Calu3 (cell line): ENCODE measurements at regions not wholly inside any gene's neighbourhood (a gene's known extent, or its start where the extent isn't known, plus 50 kb on each side); places are given as distances from the start of the nearest gene placed in this dataset.

Source experiments
- BruUV-seq: library from RNA; stranded (reverse); fragments of 400-500 nt; replicated peaks from 2 replicates; lab custom pipeline; 2021; lab: Mats Ljungman, UMichigan
- CTCF ChIA-PET: fragments of 300-600 bp; sonication (Branson Sonifier 250); formaldehyde crosslinking; loops from one replicate; lab custom pipeline; 2022; ENCODE audit warnings: antibody characterized with exemption; lab: Charles Lee
- DNase-seq: peaks from one replicate; pipeline ENCODE4 v3.0.0; 2022
- H3K27ac Mint-ChIP-seq: one replicate; pipeline ENCODE4 v1.8.0; 2022; ENCODE audit warnings: mixed read lengths; ENCODE audit not compliant: unreplicated experiment
- H3K27me3 Mint-ChIP-seq: one replicate; pipeline ENCODE4 v1.8.0; 2022; ENCODE audit warnings: mixed read lengths; ENCODE audit not compliant: unreplicated experiment
- H3K36me3 Mint-ChIP-seq: one replicate; pipeline ENCODE4 v1.8.0; 2022; ENCODE audit warnings: mild to moderate bottlenecking, moderate library complexity, mixed read lengths; ENCODE audit not compliant: insufficient read depth, unreplicated experiment
- H3K4me1 Mint-ChIP-seq: one replicate; pipeline ENCODE4 v1.8.0; 2022; ENCODE audit warnings: mild to moderate bottlenecking, low read depth, mixed read lengths; ENCODE audit not compliant: unreplicated experiment
- H3K4me3 Mint-ChIP-seq: one replicate; pipeline ENCODE4 v1.8.0; 2022; ENCODE audit warnings: mild to moderate bottlenecking, low read depth, moderate library complexity, mixed read lengths; ENCODE audit not compliant: unreplicated experiment
- H3K9me3 Mint-ChIP-seq: one replicate; pipeline ENCODE4 v1.8.0; 2022; ENCODE audit warnings: low read depth, mixed read lengths; ENCODE audit not compliant: unreplicated experiment
- CTCF ChIP-seq: fragments of 200-600 bp; IDR thresholded peaks from one replicate; pipeline ENCODE4 v1.8.0; 2022; ENCODE audit warnings: antibody characterized with exemption; ENCODE audit not compliant: unreplicated experiment
- intact Hi-C: fragments of 100-400 bp; cut with micrococcal nuclease; formaldehyde crosslinking; loops from one replicate; pipeline ENCODE4 v1.10.0; 2022; ENCODE audit not compliant: unreplicated experiment

- CTCF ChIA-PET = no interaction called here
- Mint-ChIP-seq H3K4me1 (peaks cover 63% of the 10 kb centered on the region), H3K36me3 (no peaks in the 10 kb centered on the region), H3K27me3 (no peaks in the 10 kb centered on the region), H3K4me3 (no peak overlapping the region), H3K9me3 (peaks cover 19% of the 10 kb centered on the region), H3K27ac (no peak overlapping the region)
- TF ChIP-seq CTCF = no peak
- BruUV-seq = no TSS peak
- no peak for DNase-seq
- intact Hi-C loops = no loop called here
These were observed 147.9 kb downstream of the AHR start for GRCh38 chr7:17446340-17446739.

- Mint-ChIP-seq H3K4me3 (no peak overlapping the region), H3K27me3 (no peaks in the 10 kb centered on the region), H3K36me3 (no peaks in the 10 kb centered on the region), H3K27ac (no peak overlapping the region), H3K9me3 (peaks cover 19% of the 10 kb centered on the region), H3K4me1 (peaks cover 62% of the 10 kb centered on the region)
- CTCF ChIA-PET = no interaction called here
- BruUV-seq = no TSS peak
- no peak for DNase-seq
- intact Hi-C loops = no loop called here
- TF ChIP-seq CTCF = no peak
These were observed 149.5 kb downstream of the AHR start for GRCh38 chr7:17447728-17448478.

GRCh38 chr7:17448479-17449423 is 150.3 kb downstream of the AHR start:
- Mint-ChIP-seq H3K9me3 (peaks cover 16% of the 10 kb centered on the region), H3K4me3 (no peak overlapping the region), H3K4me1 (peaks cover 54% of the 10 kb centered on the region), H3K27me3 (no peaks in the 10 kb centered on the region), H3K36me3 (no peaks in the 10 kb centered on the region), H3K27ac (no peak overlapping the region)
- DNase-seq = no peak
- TF ChIP-seq CTCF = no peak
- CTCF ChIA-PET = interaction anchor here (1.1 kb wide), 1 partner anchor 271 kb away, joined by 3 read pairs; no protein-coding TSS in a partner anchor
- no TSS peak for BruUV-seq
- intact Hi-C loops = no loop called here

- Mint-ChIP-seq H3K9me3 (peaks cover 6% of the 10 kb centered on the region), H3K27ac (no peak overlapping the region), H3K27me3 (no peaks in the 10 kb centered on the region), H3K4me1 (peaks cover 6% of the 10 kb centered on the region), H3K4me3 (no peak overlapping the region), H3K36me3 (no peaks in the 10 kb centered on the region)
- BruUV-seq = no TSS peak
- CTCF ChIA-PET = interaction anchor here (0.5 kb wide), 1 partner anchor 813 kb away, joined by 3 read pairs; no protein-coding TSS in a partner anchor
- no peak for TF ChIP-seq CTCF
- intact Hi-C loops = no loop called here
- no peak for DNase-seq
These were observed 158.1 kb downstream of the AHR start for GRCh38 chr7:17456541-17456940.
